CD4-positive, alpha-beta T cell treated with Interleukin-4 for 1 hour (primary cell): ENCODE measurements at regions not wholly inside any gene's neighbourhood (a gene's known extent, or its start where the extent isn't known, plus 50 kb on each side); places are given as distances from the start of the nearest gene placed in this dataset.
"Not testable (repeated sequence)": the region's sequence is repeated elsewhere in the genome, so short reads cannot be mapped to it uniquely, and the experiment has no call there.

ENCODE experiments used
- DNase-seq, 2 donors: peaks; one replicate each; pipeline ENCODE4 v3.0.0-alpha.2; 2020 to 2022

DNA sequence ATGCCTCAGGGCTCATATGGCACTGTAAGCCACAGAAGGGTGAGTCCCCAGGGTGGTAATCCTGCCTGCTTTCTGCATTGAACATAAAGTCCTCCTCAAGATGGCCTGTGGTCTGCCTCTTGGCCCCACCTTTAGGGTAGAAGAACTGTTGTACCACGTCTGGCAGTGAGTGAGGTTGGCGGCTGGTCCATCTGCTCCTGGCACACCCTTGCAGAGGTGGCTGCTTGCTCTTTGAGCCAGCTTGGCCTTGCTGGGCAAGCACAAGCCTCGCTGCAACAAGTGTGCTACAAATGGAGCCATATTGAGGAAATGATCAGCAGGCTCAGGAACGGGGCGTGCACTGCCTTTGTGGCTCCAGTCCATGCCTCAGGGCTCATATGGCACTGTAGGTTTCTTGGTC, 1524.0 kb upstream of the USP9Y start:
- not testable (repeated sequence) for DNase-seq

DNA sequence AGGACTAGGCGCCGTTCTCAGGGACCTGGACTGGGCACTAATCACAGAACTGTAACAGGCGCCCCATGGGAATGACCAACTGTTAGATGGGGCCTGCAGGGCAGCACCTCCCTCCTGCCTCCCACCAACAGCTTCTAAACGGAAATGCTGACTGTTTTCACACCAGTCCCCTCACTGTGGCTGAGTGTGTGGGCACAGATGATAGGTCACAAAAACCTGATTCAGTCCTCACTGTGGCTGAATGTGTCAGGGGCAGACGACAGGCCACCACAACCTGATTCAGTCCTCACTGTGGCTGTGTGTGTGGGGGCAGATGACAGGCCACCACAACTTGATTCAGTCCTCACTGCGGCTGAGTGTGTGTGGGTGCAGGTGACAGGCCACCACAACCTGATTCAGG, 1499.9 kb upstream of the USP9Y start:
- DNase-seq: not testable (repeated sequence)

DNA sequence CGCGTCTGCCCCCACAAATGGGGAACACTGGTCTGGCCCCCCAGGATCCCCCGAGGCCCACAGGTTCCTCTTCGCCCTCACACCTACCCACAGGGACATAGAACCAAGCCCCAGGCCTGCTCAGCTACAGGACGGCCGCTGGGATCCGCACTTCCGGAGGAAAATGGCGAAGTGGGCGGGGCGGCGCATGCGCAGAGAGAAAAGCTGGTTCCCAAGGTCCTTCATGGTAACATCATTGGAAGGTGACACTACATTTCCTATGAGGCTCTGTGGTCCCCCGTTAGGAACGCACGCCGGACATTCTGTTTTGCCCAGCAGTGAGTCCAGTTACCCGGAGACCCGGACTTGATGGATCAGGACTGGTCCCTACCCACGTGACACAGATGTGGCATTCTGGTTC, 1486.2 kb upstream of the USP9Y start:
- not testable (repeated sequence) for DNase-seq
